Kidney tubule cell (primary cell): ENCODE measurements at regions not wholly inside any gene's neighbourhood (a gene's known extent, or its start where the extent isn't known, plus 50 kb on each side); places are given as distances from the start of the nearest gene placed in this dataset.
A peak's percentile ranks its signal among the peaks of the same experiment; 100 is the strongest.
"Not testable (repeated sequence)": the region's sequence is repeated elsewhere in the genome, so short reads cannot be mapped to it uniquely, and the experiment has no call there.

Experiments
- DNase-seq: peaks from one replicate; pipeline ENCODE4 v3.0.0-alpha.2; 2018; ENCODE audit warnings: low spot score

- DNase-seq, result no peak
Measured at GRCh38 chr1:207243442-207244408, 77.8 kb upstream of the CD55 start.

- DNase-seq, result no peak
Measured at GRCh38 chr1:207244409-207244801, 77.1 kb upstream of the CD55 start.

- no peak for DNase-seq
Measured at GRCh38 chr1:207245124-207245523, 76.4 kb upstream of the CD55 start.

GRCh38 chr1:207248544-207249198 is 72.8 kb upstream of the CD55 start:
- no peak for DNase-seq

GRCh38 chr1:207250431-207250830 is 71.0 kb upstream of the CD55 start:
- no peak for DNase-seq

GRCh38 chr1:207251066-207251465 is 70.4 kb upstream of the CD55 start:
- no peak for DNase-seq

- DNase-seq, result no peak
Measured at GRCh38 chr1:207256869-207257268, 64.6 kb upstream of the CD55 start.

- DNase-seq, result peak; percentile 39
Measured at GRCh38 chr1:207259391-207259790, 62.1 kb upstream of the CD55 start.

GRCh38 chr1:207261971-207262370 is 59.5 kb upstream of the CD55 start:
- no peak for DNase-seq

GRCh38 chr1:207262891-207263290 is 58.6 kb upstream of the CD55 start:
- not testable (repeated sequence) for DNase-seq

- DNase-seq, result no peak
Measured at GRCh38 chr1:207264663-207265252, 56.7 kb upstream of the CD55 start.

GRCh38 chr1:207268337-207268736 is 53.1 kb upstream of the CD55 start:
- DNase-seq, result no peak

- DNase-seq, result no peak
Measured at GRCh38 chr1:207268753-207269511, 52.5 kb upstream of the CD55 start.
